Astrocyte (in vitro differentiated cells and primary cell): ENCODE measurements at regions not wholly inside any gene's neighbourhood (a gene's known extent, or its start where the extent isn't known, plus 50 kb on each side); places are given as distances from the start of the nearest gene placed in this dataset.

Source experiments
- EZH2 ChIP-seq: IDR thresholded peaks from 2 replicates; pipeline ENCODE4 v1.6.1; 2012; ENCODE audit warnings: mild to moderate bottlenecking, low read length, inconsistent platforms; ENCODE audit not compliant: insufficient read depth
- TF ChIP-seq, protein P1 (sequence below): IDR thresholded peaks from 2 replicates; pipeline ENCODE4 v1.5.1; 2011; ENCODE audit warnings: low read depth, mild to moderate bottlenecking, inconsistent platforms, low read length, moderate library complexity; ENCODE audit not compliant: insufficient read depth

GRCh38 chr2:105943977-105944376, 199.3 kb downstream of the NCK2 start:
- TF ChIP-seq, protein P1, sequence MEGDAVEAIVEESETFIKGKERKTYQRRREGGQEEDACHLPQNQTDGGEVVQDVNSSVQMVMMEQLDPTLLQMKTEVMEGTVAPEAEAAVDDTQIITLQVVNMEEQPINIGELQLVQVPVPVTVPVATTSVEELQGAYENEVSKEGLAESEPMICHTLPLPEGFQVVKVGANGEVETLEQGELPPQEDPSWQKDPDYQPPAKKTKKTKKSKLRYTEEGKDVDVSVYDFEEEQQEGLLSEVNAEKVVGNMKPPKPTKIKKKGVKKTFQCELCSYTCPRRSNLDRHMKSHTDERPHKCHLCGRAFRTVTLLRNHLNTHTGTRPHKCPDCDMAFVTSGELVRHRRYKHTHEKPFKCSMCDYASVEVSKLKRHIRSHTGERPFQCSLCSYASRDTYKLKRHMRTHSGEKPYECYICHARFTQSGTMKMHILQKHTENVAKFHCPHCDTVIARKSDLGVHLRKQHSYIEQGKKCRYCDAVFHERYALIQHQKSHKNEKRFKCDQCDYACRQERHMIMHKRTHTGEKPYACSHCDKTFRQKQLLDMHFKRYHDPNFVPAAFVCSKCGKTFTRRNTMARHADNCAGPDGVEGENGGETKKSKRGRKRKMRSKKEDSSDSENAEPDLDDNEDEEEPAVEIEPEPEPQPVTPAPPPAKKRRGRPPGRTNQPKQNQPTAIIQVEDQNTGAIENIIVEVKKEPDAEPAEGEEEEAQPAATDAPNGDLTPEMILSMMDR = no peak
- no peak for TF ChIP-seq EZH2
